Ishikawa (cell line): ENCODE measurements at regions not wholly inside any gene's neighbourhood (a gene's known extent, or its start where the extent isn't known, plus 50 kb on each side); places are given as distances from the start of the nearest gene placed in this dataset.

Experiments used
- CEBPB ChIP-seq: IDR thresholded peaks from 2 replicates; pipeline ENCODE4 v1.6.1; 2012
- CREB1 ChIP-seq: IDR thresholded peaks from 2 replicates; pipeline ENCODE4 v1.6.1; 2012; ENCODE audit warnings: low read depth
- EGR1 ChIP-seq: IDR thresholded peaks from 2 replicates; pipeline ENCODE4 v1.6.1; 2012
- EP300 ChIP-seq: IDR thresholded peaks from 2 replicates; pipeline ENCODE4 v1.6.1; 2012; ENCODE audit warnings: borderline replicate concordance
- RAD21 ChIP-seq: IDR thresholded peaks from 2 replicates; pipeline ENCODE4 v1.6.1; 2012; ENCODE audit warnings: low read depth
- TAF1 ChIP-seq: IDR thresholded peaks from 2 replicates; pipeline ENCODE4 v1.6.1; 2012; ENCODE audit warnings: low read depth, mild to moderate bottlenecking
- TCF12 ChIP-seq: IDR thresholded peaks from 2 replicates; pipeline ENCODE4 v1.6.1; 2012; ENCODE audit warnings: low read depth
- TEAD4 ChIP-seq: IDR thresholded peaks from 2 replicates; pipeline ENCODE4 v1.6.1; 2012
- ZBTB7A ChIP-seq: IDR thresholded peaks from 2 replicates; pipeline ENCODE4 v1.6.1; 2012; ENCODE audit warnings: low read depth
- TF ChIP-seq, protein P1 (sequence below): IDR thresholded peaks from 2 replicates; pipeline ENCODE4 v1.6.1; 2012
- TF ChIP-seq, protein P2 (sequence below): IDR thresholded peaks from 2 replicates; pipeline ENCODE4 v1.6.1; 2012; ENCODE audit warnings: low read depth, mild to moderate bottlenecking

DNA sequence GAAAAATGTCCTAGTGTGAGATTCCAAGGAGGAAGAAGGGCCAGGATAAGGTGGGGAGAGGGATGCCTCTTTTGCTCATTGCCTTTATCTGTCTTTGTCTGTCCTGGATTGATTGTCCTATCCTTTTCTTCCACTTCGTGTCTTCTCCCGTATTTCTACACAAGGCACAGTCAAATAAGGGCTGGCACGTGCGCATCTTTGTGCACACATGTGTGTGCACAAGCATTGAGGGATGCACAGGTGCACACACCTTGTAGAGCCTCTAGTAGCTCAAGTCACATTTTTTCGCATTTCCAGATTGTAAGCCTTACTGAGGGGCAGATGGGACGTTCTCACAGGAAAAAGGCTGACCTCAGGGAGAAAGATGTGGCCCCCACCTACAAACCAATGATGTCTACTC, 170.2 kb upstream of the TNP1 start:
- TF ChIP-seq, protein P1, sequence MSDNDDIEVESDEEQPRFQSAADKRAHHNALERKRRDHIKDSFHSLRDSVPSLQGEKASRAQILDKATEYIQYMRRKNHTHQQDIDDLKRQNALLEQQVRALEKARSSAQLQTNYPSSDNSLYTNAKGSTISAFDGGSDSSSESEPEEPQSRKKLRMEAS = no peak
- TF ChIP-seq ZBTB7A (no peak), EGR1 (no peak), EP300 (no peak), CEBPB (no peak), CREB1 (no peak), TEAD4 (no peak), RAD21 (no peak), TAF1 (no peak), TCF12 (no peak)
- TF ChIP-seq, protein P2, sequence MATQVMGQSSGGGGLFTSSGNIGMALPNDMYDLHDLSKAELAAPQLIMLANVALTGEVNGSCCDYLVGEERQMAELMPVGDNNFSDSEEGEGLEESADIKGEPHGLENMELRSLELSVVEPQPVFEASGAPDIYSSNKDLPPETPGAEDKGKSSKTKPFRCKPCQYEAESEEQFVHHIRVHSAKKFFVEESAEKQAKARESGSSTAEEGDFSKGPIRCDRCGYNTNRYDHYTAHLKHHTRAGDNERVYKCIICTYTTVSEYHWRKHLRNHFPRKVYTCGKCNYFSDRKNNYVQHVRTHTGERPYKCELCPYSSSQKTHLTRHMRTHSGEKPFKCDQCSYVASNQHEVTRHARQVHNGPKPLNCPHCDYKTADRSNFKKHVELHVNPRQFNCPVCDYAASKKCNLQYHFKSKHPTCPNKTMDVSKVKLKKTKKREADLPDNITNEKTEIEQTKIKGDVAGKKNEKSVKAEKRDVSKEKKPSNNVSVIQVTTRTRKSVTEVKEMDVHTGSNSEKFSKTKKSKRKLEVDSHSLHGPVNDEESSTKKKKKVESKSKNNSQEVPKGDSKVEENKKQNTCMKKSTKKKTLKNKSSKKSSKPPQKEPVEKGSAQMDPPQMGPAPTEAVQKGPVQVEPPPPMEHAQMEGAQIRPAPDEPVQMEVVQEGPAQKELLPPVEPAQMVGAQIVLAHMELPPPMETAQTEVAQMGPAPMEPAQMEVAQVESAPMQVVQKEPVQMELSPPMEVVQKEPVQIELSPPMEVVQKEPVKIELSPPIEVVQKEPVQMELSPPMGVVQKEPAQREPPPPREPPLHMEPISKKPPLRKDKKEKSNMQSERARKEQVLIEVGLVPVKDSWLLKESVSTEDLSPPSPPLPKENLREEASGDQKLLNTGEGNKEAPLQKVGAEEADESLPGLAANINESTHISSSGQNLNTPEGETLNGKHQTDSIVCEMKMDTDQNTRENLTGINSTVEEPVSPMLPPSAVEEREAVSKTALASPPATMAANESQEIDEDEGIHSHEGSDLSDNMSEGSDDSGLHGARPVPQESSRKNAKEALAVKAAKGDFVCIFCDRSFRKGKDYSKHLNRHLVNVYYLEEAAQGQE = no peak
